NCI-H2029 (cell line): ENCODE measurements at regions not wholly inside any gene's neighbourhood (a gene's known extent, or its start where the extent isn't known, plus 50 kb on each side); places are given as distances from the start of the nearest gene placed in this dataset.
"Not testable (repeated sequence)": the region's sequence is repeated elsewhere in the genome, so short reads cannot be mapped to it uniquely, and the experiment has no call there.

ENCODE experiments used
- DNase-seq: peaks from one replicate; lab custom pipeline; 2025; lab: John Stamatoyannopoulos, UW

DNA sequence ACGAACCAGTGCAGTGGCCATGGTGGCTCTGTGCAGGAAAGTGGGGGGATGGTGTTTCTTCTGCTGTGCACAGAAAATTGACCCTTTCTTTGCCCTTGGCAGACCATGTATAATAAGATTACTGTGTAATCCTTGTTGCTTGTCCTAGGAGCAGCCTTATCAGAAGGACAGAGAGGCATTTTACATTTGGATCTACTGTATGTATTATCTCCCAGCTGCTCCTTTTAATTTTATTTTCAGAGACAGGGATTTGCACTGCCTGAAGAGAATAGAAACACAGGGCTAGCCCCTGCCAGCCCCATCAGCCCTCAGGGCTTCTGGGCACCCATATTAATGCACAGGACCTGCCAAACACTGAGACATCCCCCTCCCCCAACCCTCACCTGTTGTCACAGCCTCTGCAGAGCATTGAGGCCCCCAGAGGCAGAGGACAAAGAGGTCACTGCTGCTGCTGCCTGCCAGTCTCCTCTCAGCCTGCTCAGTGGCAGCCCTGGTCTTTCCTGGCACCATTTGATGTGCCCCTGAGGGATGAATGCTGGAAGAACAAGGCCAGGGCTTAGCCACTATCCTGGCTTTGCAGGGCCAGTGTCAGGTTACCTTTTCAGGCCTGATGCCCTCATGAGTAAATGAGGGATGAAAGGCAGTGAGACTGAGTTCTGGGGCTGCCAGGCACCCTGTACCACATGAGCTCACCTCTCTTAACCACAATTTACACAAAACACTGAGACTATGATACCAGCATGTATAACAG lies 533.4 kb downstream of the NTRK3 start:
- DNase-seq = peak; percentile 77

DNA sequence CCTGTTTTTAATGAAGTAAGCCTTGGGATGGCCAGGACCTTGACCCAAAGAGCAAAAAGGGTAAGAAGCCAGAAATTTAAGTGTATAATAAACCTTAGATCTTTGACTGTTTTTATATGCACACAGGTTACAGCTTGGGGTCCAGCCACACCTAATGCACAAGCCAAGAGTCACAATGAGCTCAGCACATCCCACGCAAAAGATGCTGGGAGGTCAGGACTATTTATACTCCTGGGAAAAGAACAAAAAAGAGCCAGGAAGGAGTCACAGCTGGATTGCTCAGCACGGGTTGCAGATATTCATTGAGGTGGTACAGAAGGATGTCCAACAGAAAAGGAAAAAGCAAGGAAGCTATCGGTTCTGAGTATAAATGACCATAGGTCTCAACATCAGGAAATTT lies 536.3 kb downstream of the NTRK3 start:
- no peak for DNase-seq

DNA sequence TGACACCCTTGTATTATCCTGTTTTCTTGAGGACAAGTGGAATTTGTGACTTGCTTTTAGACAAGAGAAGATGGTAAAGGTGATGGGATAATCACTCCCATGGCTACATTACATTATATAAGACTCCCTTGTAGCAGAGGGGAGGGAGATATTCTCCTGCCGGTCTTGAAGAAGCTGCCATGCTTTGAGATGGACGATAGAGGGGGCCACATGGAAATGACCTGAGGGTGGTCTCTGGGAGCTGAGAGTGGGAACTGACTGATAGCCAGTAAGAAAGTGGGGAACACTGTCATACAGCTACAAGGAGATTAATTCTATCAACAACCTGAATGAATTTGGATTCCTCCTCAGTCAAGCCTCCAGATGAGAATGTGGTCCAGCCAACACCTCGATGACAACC lies 540.1 kb downstream of the NTRK3 start:
- DNase-seq = no peak

DNA sequence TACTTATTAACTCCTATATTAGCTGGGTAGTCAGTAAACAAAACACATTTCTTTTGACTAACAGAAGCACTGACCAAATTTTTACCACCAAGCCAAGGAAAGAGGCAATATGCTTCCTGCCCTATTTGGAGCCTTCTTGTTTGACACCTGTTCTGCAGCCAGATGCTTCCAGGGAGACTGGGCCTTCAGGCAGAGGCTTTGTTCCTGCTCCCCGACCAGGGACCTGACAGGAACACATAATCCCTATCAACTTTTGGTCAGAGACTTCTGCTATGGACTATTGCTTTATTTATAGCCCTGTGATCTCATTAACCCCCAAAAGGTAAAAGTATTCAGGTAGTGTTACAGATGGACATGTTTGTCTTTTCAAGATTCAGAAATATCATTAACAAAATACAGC lies 541.3 kb downstream of the NTRK3 start:
- DNase-seq = no peak

DNA sequence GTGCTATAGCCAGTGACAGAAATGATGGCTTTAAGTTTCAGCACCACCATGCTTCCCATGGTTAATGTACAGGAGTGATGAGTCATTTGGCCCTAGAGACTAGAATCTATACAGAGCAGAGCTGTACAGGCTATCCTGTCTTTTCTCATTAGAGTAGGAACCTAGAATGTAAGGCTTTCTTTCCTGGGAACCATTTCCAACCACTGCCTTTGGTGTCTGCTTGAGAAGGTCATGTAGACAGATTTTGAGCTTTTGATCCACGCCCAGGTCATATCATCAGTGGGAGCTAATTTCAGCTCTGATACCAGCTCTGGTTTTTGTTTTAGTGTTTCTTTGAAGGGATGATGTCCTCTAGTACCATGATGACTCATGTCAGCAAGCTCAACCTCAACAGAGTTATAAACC lies 543.1 kb downstream of the NTRK3 start:
- no peak for DNase-seq

DNA sequence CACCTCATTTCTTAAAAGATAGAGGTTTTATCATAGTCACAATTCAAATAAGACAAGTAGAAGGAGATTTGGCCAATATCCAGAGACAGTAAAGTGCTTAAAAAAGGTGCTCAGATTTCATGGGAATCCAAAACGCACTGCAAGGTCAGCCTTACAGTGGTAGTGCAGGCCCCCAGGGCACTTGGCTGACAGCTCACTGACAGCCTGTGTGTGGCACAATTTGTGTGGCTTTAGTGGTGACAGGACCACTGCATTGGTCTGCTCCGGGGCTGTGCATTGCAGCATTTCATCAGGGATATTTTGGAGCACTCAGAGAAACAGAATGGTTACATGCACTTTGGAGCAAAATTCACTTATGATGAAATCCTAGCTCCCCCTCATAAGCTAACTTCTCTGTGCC lies 544.3 kb downstream of the NTRK3 start:
- peak; percentile 9 for DNase-seq

DNA sequence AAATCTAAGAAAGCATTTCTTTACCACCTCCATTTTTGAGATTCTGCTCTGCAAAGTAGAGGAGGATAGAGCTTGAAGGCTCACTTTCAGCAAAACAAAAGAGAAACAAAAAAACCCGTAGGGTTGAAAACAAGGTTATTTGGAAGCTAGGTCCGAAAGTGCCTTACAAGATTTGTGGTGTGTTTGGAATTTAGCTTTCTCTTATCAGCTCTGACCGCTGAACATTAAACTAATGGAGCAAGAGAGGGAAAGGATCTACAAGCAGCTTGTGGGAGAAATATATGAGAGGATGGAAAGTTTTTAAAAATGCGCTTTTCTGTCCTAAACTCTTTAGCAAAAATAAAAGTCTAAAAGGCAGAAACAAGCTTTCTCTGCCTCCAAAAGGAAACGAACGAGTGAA lies 545.5 kb downstream of the NTRK3 start:
- DNase-seq = no peak

DNA sequence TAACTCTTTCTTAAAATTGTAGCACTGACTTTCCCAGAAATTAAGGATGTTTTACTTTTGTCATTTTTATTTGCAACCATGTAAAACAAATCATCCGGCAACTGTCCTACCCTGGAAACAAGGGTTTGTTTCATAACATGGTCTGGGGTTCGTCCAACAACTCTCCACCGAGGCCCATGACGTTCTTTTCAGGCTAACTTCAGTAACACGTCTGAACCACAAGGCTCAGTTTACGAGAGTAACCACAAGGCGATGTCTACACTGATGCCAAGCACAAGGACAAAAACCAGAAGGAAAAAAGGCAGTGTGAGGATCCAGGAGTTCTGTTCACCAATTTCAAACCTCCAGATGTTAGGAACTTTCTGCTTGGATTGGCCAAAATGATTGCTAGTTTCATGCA lies 546.1 kb downstream of the NTRK3 start:
- no peak for DNase-seq

DNA sequence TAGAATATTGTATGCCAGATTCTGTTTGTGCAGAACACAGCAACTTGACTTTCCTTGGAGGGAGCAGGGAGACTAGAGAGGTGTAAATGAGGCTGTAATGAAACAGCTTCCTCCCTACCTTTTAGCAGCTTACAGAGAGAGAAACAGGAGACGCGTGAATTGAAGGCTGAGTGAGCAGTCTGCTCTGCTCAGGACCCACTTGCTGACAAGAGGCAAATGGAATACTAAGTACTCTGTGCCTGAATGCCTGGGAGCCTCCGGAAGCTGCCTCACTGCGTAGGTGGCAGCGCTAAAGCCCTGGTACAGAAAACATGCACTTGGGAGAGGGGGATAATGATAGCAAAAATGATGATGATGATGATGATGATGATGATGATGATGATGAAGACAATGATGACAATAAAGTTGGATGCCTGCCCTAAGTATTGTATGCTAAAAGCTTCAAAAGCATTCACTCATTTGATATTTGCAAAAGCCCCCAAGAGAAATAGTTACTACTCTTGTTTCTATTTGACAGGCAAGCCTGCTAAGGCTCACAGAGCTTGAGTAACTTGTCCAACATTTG lies 548.9 kb downstream of the NTRK3 start:
- DNase-seq = no peak

DNA sequence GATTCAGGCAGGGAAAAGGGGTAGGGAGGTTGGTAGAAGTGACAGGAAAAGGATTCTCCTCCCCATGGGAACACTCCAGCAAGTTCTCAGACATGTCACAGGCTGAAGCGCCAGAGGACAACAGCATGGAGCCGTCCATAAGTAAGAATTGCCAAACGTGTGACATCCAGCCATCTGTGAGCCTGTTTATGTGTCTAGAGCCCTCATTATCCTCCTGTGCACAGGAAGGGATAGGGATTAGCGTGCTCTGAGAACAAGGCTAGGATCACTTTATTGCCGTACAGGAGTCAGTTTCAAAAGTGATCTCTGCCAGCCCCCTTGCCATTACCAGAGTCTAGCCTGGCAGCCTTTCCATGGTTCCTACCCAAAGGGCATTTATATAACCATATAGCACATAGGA lies 549.5 kb downstream of the NTRK3 start:
- no peak for DNase-seq

DNA sequence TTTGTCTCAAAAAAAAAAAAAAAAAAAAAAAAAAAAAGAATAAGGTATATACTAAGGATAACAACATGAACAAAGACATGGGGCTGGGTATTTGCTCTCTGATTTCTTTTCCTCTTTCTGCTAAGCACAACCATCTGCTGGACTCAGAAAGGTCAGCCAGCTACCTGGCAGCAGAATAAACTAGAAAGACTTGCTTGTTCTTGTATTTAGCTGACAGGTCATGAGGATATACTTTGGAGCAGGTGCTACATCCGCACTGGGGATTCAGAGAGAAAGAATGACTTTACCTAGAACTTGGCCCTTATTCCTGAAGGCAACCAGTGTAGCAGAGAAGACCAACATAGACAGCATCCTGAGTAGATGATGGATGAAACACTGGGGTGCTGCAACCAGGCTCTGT lies 550.5 kb downstream of the NTRK3 start:
- no peak for DNase-seq

DNA sequence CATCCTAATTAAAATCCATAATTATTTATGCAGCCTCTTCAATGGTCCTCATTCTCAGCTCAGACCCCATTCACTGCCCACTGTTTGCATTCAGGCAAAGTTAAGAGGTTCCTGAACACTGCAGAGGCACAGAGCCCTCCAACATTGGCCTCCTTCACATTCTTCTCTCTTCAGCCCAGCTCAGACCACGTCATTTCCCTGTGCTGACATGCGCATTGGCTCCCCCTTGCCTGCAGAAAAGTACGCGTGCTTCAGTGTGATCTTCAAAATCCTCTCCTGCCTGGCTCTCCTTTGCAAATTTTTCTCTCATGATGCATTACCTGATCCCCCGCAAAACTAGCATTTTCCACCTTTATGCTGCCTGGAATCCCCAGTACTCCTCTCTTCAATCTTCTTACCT lies 552.3 kb downstream of the NTRK3 start:
- no peak for DNase-seq

DNA sequence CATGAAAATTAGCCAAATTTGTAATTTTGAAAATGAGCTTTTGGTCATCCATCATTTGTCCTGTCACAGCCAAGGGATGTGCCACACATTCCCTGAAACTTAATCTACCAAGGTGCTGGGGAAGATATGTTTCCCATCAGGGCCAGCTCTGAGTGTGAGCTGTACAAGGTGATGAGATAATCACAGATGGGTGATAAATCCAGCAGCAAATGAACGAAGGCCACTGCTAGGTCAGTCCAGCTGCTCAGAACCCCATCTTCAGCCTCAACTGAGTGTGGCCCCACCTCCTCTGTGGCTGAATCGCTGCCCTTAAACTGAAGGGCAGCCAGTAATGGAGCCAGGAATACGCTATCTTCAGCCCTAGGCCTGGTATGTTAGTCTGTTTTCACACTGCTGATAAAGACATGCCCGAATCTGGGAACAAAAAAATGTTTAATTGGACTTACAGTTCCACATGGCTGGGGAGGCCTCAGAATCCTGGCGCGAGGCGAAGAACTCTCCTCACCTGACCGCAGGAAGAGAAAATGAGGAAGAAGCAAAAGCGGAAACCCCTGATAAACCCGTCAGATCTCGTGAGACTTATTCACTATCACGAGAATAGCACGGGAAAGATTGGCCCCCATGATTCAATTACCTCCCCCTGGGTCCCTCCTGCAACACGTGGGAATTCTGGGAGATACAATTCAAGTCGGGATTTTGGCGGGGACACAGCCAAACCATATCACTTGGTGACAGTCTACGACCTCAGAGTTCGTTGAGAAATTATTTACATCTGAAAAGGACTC lies 553.0 kb downstream of the NTRK3 start:
- DNase-seq = no peak

DNA sequence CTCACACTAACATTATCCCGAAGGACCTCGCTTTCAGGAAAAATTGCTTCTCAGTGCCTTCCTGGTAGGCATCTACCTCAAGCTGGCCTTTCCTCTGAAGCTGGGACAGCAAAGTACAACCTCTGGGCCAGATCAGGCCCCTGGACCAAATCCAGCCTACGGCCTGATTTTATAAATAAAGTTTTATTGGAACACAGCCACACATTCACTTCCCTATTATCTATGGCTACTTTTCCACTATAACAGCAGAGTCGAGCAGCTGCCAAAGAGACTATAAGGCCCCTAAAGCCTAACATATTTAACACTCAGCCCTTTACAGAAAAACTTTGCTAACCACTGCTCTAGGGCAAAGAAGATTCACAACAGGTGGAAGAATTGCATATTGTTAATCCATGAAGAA lies 554.3 kb downstream of the NTRK3 start:
- DNase-seq = no peak

DNA sequence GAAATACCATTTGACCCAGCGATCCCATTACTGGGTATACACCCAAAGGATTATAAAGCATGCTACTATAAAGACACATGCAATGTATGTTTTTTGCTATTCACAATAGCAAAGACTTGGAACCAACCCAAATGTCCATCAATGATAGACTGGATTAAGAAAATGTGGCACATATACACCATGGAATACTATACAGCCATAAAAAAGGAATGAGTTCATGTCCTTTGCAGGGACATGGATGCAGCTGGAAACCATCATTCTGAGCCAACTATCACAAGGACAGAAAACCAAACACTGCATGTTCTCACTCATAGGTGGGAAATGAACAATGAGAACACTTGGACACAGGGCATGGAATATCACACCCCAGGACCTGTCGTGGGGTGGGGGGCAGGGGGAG lies 558.1 kb downstream of the NTRK3 start:
- DNase-seq = not testable (repeated sequence)

DNA sequence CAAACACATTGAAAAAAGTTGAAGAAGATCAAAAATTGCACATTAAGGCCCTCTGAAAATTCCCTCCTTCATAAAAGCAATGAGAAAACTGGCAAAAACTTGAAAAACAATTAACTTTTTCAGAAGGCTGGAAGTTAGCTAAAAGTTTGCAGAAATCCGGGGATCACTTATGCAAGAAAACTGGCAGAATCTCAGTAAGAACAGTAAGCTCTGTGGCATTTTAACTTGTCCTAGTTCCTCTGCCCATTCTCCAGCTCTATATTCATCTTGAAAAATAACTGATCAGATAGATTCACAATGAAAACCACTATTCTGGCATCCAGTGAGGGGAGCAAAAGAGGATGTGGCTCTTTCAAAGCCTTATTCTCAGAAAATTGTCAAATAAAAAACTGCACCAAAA lies 566.8 kb downstream of the NTRK3 start:
- no peak for DNase-seq

DNA sequence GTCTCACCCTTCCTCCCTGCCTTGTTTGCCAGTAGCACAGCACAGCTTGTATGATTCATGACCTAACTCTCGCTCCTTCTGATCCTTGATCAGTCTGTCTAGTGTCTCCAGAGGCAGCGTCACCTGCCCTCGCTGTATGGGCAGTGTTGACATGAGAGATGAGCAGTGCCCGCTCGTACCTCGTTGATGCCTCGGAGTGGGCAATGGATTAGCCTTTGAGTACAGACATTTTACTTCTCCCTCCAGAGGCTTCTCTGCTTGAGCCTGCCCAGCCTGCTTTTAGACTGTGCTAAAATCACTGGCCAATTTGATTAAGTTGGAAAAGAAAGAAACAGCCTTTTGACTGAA lies 569.0 kb downstream of the NTRK3 start:
- DNase-seq = no peak

DNA sequence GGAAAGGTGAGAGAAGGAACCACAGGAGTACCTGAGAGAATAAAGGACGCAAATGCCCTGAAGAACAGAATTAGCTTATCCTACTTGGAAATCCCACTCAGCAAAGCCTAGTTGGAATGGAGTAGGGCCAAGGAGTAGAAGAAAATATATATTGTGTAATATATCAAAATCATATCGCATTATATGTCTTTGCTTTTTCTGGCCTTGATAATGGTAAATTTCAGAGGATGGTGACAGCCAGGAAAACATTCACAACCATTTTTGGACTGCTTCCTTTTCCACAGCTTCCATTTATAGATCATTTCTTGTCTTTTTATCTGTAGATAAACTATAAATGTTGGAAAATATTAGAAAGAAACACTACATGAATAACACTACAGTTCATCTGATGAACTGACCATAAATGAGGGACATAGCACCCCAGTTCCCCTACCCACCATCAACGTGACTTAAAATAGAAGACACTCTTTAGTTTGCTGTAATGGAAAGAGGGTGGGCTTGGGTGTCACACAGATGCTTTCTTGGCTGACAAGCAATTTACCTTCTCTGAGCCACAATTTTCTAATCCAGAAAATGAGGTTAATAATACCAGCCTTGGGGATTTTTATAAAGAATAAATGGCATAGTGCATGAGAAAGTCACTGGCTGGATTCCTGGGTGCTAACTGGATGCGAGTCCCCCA lies 569.6 kb downstream of the NTRK3 start:
- no peak for DNase-seq

DNA sequence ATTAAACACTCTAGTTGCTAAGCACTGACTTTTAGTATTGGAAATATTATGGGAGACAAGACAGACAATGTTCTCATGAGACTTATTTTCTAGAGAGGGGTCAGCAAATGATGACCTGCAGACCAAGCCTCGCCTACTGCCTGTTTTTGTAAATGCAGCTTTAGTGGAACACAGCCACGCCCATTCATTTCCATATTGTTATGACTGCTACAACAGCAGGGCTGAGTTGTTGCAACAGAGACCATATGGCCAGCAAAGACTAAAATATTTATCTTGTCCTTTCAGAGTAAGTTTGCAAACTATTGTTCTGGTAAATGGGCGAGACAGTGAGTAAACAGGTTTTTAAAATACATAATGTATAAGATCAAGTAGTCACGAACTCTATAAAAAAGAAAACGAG lies 570.2 kb downstream of the NTRK3 start:
- no peak for DNase-seq

DNA sequence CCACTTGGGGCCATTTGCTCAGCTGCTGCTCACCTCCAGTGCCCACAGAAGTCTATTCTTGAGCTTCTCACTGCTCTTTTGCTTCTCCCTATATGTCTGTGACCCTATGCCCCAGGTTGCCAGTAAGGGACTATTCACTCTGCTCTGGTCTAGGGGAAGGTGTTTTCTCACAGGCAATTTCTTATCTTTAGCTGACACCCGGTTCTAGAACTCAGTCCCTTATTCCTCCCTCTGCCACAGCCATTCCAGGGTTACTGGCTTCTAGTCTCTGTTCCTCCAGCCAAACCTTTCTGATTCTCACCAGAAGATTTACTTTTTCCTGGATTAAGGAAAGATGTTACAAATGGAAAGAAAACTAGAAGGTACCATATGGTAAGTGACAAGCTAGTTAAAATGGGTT lies 574.0 kb downstream of the NTRK3 start:
- DNase-seq = no peak

DNA sequence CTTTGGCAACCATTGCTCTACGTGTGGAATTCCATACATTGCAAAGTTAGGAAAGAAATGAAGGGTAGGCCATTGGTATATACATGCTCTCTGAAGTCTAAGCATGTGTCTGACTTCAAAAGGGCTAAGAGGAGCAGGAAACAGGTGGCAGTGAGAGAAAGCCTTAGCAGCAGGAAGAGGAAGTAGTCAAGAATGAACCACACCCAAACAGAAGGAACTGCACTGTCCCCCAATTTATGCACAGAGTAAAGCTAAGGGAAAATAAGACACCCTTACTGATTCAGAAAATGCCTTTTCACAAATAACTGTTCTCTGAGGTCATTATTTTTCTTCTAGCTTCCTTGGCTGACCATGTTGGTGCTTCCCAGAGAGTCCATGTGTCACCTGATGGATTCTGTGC lies 575.4 kb downstream of the NTRK3 start:
- DNase-seq = no peak

DNA sequence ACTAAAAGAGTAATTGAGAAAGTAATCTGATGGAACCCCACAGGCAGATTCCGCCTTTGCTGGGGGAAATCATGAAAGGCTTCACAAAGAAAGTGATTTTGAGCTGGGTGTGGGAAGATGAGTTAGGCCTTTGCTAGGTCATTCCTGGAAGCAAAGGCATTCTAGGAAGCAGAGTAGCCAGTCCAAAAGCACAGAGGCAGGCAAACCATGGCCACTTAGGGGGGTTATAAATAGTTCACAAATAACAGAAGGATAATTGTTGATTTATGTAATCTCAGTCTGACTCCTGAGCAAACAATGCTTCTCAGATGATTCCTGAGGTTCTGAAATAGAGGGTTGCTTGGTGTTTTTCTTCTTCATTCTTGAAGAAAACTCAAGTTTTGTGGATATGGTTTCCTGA lies 576.3 kb downstream of the NTRK3 start:
- no peak for DNase-seq

DNA sequence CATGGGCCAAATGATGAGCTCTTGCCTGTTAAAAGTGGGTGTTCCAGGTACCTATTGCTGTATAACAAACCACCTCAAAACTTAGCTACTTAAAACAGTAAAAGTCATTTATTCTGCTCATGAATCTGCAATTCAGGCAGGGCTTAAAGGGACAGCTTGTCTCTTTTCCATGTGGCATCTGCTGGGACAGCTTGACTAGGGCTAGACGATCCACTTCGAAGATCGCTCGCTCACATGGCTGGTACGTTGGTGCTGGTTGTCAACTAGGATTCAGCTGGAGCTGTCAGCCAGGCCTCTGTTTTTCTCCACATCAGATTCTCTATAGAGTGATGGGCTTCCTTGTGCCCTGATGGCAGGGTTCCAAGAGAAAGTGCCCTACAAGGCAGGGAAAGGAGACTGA lies 581.3 kb downstream of the NTRK3 start:
- DNase-seq = no peak
